ENCODE measurements at regions not wholly inside any gene's neighbourhood (a gene's known extent, or its start where the extent isn't known, plus 50 kb on each side); places are given as distances from the start of the nearest gene placed in this dataset.

DNA sequence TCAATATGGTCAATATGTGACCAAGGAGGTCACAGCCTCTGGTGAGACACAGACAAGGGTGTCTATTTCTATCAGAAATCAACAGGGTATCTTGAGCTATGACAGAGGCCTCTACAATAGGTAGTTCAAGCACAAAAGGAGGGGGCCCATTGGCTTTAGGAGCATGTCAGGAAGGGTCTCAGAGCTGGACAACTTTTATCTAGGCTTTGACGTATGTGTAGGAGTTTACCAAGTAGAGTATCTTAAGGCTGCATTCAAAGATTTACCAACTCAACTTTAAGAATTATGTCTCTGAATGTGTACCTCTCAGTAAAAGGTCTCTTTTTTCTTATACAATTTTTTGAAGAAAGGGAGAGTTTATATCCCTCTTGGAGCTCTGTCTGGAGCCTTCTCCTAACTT lies 297.2 kb downstream of the NSG2 start:
- TF ChIP-seq, protein P1, sequence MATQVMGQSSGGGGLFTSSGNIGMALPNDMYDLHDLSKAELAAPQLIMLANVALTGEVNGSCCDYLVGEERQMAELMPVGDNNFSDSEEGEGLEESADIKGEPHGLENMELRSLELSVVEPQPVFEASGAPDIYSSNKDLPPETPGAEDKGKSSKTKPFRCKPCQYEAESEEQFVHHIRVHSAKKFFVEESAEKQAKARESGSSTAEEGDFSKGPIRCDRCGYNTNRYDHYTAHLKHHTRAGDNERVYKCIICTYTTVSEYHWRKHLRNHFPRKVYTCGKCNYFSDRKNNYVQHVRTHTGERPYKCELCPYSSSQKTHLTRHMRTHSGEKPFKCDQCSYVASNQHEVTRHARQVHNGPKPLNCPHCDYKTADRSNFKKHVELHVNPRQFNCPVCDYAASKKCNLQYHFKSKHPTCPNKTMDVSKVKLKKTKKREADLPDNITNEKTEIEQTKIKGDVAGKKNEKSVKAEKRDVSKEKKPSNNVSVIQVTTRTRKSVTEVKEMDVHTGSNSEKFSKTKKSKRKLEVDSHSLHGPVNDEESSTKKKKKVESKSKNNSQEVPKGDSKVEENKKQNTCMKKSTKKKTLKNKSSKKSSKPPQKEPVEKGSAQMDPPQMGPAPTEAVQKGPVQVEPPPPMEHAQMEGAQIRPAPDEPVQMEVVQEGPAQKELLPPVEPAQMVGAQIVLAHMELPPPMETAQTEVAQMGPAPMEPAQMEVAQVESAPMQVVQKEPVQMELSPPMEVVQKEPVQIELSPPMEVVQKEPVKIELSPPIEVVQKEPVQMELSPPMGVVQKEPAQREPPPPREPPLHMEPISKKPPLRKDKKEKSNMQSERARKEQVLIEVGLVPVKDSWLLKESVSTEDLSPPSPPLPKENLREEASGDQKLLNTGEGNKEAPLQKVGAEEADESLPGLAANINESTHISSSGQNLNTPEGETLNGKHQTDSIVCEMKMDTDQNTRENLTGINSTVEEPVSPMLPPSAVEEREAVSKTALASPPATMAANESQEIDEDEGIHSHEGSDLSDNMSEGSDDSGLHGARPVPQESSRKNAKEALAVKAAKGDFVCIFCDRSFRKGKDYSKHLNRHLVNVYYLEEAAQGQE (IDR thresholded peaks at IDR 0.05; ENCODE audit: insufficient replicate concordance, low read depth) = no peak
- no peak for TF ChIP-seq GABPA (IDR thresholded peaks at IDR 0.05; ENCODE audit: low read depth)
- TF ChIP-seq, protein P2, sequence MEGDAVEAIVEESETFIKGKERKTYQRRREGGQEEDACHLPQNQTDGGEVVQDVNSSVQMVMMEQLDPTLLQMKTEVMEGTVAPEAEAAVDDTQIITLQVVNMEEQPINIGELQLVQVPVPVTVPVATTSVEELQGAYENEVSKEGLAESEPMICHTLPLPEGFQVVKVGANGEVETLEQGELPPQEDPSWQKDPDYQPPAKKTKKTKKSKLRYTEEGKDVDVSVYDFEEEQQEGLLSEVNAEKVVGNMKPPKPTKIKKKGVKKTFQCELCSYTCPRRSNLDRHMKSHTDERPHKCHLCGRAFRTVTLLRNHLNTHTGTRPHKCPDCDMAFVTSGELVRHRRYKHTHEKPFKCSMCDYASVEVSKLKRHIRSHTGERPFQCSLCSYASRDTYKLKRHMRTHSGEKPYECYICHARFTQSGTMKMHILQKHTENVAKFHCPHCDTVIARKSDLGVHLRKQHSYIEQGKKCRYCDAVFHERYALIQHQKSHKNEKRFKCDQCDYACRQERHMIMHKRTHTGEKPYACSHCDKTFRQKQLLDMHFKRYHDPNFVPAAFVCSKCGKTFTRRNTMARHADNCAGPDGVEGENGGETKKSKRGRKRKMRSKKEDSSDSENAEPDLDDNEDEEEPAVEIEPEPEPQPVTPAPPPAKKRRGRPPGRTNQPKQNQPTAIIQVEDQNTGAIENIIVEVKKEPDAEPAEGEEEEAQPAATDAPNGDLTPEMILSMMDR (IDR thresholded peaks at IDR 0.05; ENCODE audit: insufficient read depth, low read length) = no peak
- TF ChIP-seq POLR2AphosphoS5 (IDR thresholded peaks at IDR 0.05; ENCODE audit: low read depth) = no peak
- no peak for TF ChIP-seq SPI1 (IDR thresholded peaks at IDR 0.05; ENCODE audit: borderline replicate concordance, low read depth)
- H3K4me3 ChIP-seq (replicated peaks; ENCODE audit: insufficient read depth, low read length) = no peak overlapping the region
- no peak overlapping the region for H3K27ac ChIP-seq (replicated peaks)
- no peak for DNase-seq (ENCODE audit: low read depth in 1 of 2, low spot score in 1 of 2)
- H3K27me3 ChIP-seq (ENCODE audit: insufficient read depth, poor library complexity, severe bottlenecking) = peaks cover 3% of the 10 kb centered on the region

DNA sequence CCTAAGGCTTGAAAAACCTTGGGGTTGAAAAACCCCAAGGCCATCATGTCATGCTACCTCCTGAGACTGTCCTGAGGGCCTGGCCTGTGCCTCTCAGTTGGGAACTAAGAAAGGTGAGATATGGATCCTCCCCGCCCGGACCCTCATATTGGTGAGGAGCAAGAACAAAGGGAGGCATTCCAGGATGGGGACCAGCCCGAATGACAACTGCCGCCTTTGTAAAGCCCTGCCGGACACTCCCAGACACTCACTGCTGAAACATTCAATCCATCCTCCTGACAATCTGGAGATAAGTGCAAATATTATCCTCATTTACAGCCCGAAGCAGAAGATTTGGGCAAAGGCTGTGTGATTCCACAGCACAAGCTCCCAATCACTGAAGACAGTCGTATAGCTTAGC lies 298.3 kb downstream of the NSG2 start:
- DNase-seq (ENCODE audit: low read depth in 1 of 2, low spot score in 1 of 2) = no peak
- no peak for TF ChIP-seq SPI1 (IDR thresholded peaks at IDR 0.05; ENCODE audit: borderline replicate concordance, low read depth)
- no peak for TF ChIP-seq GABPA (IDR thresholded peaks at IDR 0.05; ENCODE audit: low read depth)
- TF ChIP-seq, protein P2 (IDR thresholded peaks at IDR 0.05; ENCODE audit: insufficient read depth, low read length) = no peak
- TF ChIP-seq, protein P1 (IDR thresholded peaks at IDR 0.05; ENCODE audit: insufficient replicate concordance, low read depth) = no peak
- TF ChIP-seq POLR2AphosphoS5 (IDR thresholded peaks at IDR 0.05; ENCODE audit: low read depth) = no peak
- Histone ChIP-seq H3K4me3 (replicated peaks; ENCODE audit: insufficient read depth, low read length) (no peak overlapping the region), H3K27ac (replicated peaks) (no peak overlapping the region), H3K27me3 (ENCODE audit: insufficient read depth, poor library complexity, severe bottlenecking) (no peaks in the 10 kb centered on the region)

DNA sequence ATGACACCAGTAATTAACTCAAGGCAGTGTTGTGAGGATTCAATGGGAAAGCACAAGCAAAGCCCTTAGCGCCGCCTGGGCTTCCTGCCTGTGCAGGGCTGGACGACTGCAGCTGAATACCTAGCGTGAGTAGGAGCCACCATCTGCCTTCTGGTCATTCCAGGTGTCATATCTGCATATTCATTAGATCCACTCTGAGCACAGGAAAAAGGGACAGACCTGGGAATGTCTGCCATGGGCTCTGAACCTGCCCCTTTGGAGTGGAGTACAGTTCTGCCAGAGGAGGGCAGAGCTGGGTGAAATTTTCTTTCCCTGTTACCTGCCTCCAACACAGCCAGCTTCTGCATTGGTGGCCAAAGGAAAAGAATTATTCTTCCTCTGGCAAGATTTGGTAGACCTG lies 298.8 kb downstream of the NSG2 start:
- Histone ChIP-seq H3K27ac (replicated peaks) (no peak overlapping the region), H3K4me3 (replicated peaks; ENCODE audit: insufficient read depth, low read length) (no peak overlapping the region), H3K27me3 (ENCODE audit: insufficient read depth, poor library complexity, severe bottlenecking) (no peaks in the 10 kb centered on the region)
- no peak for DNase-seq (ENCODE audit: low read depth in 1 of 2, low spot score in 1 of 2)
- TF ChIP-seq POLR2AphosphoS5 (IDR thresholded peaks at IDR 0.05; ENCODE audit: low read depth) = no peak
- TF ChIP-seq SPI1 (IDR thresholded peaks at IDR 0.05; ENCODE audit: borderline replicate concordance, low read depth) = no peak
- TF ChIP-seq, protein P1 (IDR thresholded peaks at IDR 0.05; ENCODE audit: insufficient replicate concordance, low read depth) = no peak
- TF ChIP-seq GABPA (IDR thresholded peaks at IDR 0.05; ENCODE audit: low read depth) = no peak
- TF ChIP-seq, protein P2 (IDR thresholded peaks at IDR 0.05; ENCODE audit: insufficient read depth, low read length) = no peak
